Spleen (tissue), 11 donors: ENCODE measurements at regions not wholly inside any gene's neighbourhood (a gene's known extent, or its start where the extent isn't known, plus 50 kb on each side); places are given as distances from the start of the nearest gene placed in this dataset.

Experiments
- DNase-seq: peaks from one replicate; pipeline ENCODE4 v3.0.0-alpha.2; 2020
- H3K27ac ChIP-seq, 8 donors: fragments of 200-600 bp; sonication (generic) in 7 of 8; 1 replicate in 4 of 8; 2 replicates in 4 of 8; pipeline versions ENCODE4 v1.5.0 to v1.8.0; 2016 to 2021; ENCODE audit warnings: inconsistent platforms in 4 of 8, mild to moderate bottlenecking in 4 of 8, moderate library complexity in 1 of 8
- H3K27me3 ChIP-seq, 7 donors: fragments of 200-600 bp; sonication (generic) in 6 of 7; replicated peaks in 1 of 7; 1 replicate in 4 of 7; 2 replicates in 3 of 7; pipeline versions ENCODE4 v1.5.0 to v1.8.0; 2016 to 2021; ENCODE audit warnings: inconsistent platforms in 3 of 7, mild to moderate bottlenecking in 1 of 7
- H3K36me3 ChIP-seq, 6 donors: fragments of 200-600 bp; sonication (generic) in 5 of 6; 1 replicate in 4 of 6; 2 replicates in 2 of 6; pipeline versions ENCODE4 v1.5.0 to v1.8.0; 2016 to 2021; ENCODE audit warnings: inconsistent platforms in 2 of 6
- H3K4me1 ChIP-seq, 6 donors: fragments of 200-600 bp; sonication (generic) in 5 of 6; 1 replicate in 3 of 6; 2 replicates in 3 of 6; pipeline versions ENCODE4 v1.5.0 to v1.8.0; 2016 to 2021; ENCODE audit warnings: inconsistent platforms in 3 of 6
- H3K4me3 ChIP-seq, 8 donors: fragments of 200-600 bp; sonication (generic) in 7 of 8; 1 replicate in 4 of 8; 2 replicates in 4 of 8; pipeline versions ENCODE4 v1.5.0 to v1.8.0; 2016 to 2021; ENCODE audit warnings: inconsistent platforms in 4 of 8, mild to moderate bottlenecking in 4 of 8, moderate library complexity in 2 of 8
- H3K9me3 ChIP-seq, 8 donors: fragments of 200-600 bp; sonication (generic) in 7 of 8; 1 replicate in 4 of 8; 2 replicates in 4 of 8; pipeline versions ENCODE4 v1.5.0 to v1.8.0; 2016 to 2021; ENCODE audit warnings: inconsistent platforms in 4 of 8
- CTCF ChIP-seq, 11 experiments: fragments of 200-600 bp in 7 of 11; fragments of 450-650 bp in 4 of 11; sonication (generic) in 4 of 11; IDR thresholded peaks in 8 of 11; conservative IDR thresholded peaks in 3 of 11; 1 replicate in 7 of 11; 2 replicates in 4 of 11; pipeline versions ENCODE4 v1.4.0 to v1.8.0; 2016 to 2021; ENCODE audit warnings: antibody characterized with exemption in 11 of 11, inconsistent platforms in 4 of 11, mild to moderate bottlenecking in 1 of 11
- POLR2A ChIP-seq, 3 donors: fragments of 450-650 bp; IDR thresholded peaks; one replicate each; pipeline ENCODE4 v1.5.1; 2017; ENCODE audit warnings: antibody characterized with exemption in 3 of 3, mild to moderate bottlenecking in 1 of 3
- POLR2AphosphoS5 ChIP-seq, 3 donors: sonication (generic); formaldehyde crosslinking; IDR thresholded peaks; one replicate each; pipeline ENCODE4 v1.5.1; 2017; ENCODE audit warnings: antibody characterized with exemption in 3 of 3
- WGBS, 5 donors: extraction: QIAGEN DNeasy Blood & Tissue Kit in 3 of 5; methylation state at CpG; one replicate each; pipeline versions ENCODE4 v1.1.5 to v1.1.7; 2013 to 2018; 5-methylcytosine and 5-hydroxymethylcytosine counted together
- intact Hi-C: fragments of 100-400 bp; cut with DNase I; formaldehyde crosslinking; loops from one replicate; pipeline ENCODE4 v1.15.0; 2023; ENCODE audit warnings: low total_unique reads
- donor health status: healthy with polysubstance abuse.
- donor health status: DM: no; HTN: no; CAD: no; lungs with moderate emphysema.
- donor health status: DM: no; HTN: no; CAD: no.
- donor health status: Bipolar disorder and iron deficiency.
- donor health status: healthy.
- donor health status: DM: no; HTN: no; CAD: no.
- donor health status: DM: yes; HTN: yes; CAD: no.

GRCh38 chr14:38838049-38838978, 264.7 kb downstream of the SEC23A start:
- Histone ChIP-seq H3K4me1 (peaks cover 0 to 28% (median 4%) of the 10 kb centered on the region in 6 donors), H3K9me3 (no peaks in the 10 kb centered on the region), H3K4me3 (no peak overlapping the region), H3K27me3 (no peaks in the 10 kb centered on the region), H3K36me3 (no peaks in the 10 kb centered on the region), H3K27ac (peak overlapping the region in 2 of 8 donors; percentile 67 to 82)
- intact Hi-C loops = no loop called here
- TF ChIP-seq POLR2A (IDR thresholded peaks at IDR 0.05) (no peak), CTCF (IDR thresholded peaks at IDR 0.05 in 8 of 11, conservative IDR thresholded peaks at IDR 0.05 in 3 of 11) (no peak), POLR2AphosphoS5 (IDR thresholded peaks at IDR 0.05) (no peak)
- DNase-seq = no peak
- WGBS, 5 donors = 86 to 91% (median 89%) methylated on average over 15 to 27 of the region's 27 CpGs

- no peaks in the 10 kb centered on the region for H3K9me3 ChIP-seq
- H3K4me3 ChIP-seq = no peak overlapping the region
- peaks cover 0 to 28% (median 4%) of the 10 kb centered on the region in 6 donors for H3K4me1 ChIP-seq
- no peaks in the 10 kb centered on the region for H3K36me3 ChIP-seq
- no peak for DNase-seq
- 79 to 92% (median 82%) methylated on average over 14 to 17 of the region's 17 CpGs for WGBS, 5 donors
- H3K27me3 ChIP-seq = no peaks in the 10 kb centered on the region
- intact Hi-C loops = no loop called here
- TF ChIP-seq POLR2AphosphoS5 (IDR thresholded peaks at IDR 0.05) (no peak), POLR2A (IDR thresholded peaks at IDR 0.05) (no peak), CTCF (IDR thresholded peaks at IDR 0.05 in 8 of 11, conservative IDR thresholded peaks at IDR 0.05 in 3 of 11) (no peak)
- peak overlapping the region in 2 of 8 donors; percentile 67 to 82 for H3K27ac ChIP-seq
Measured at GRCh38 chr14:38837343-38838048, 265.5 kb downstream of the SEC23A start.

GRCh38 chr14:38836539-38836938, 266.5 kb downstream of the SEC23A start:
- H3K4me3 ChIP-seq = no peak overlapping the region
- WGBS, 5 donors = 91 to 95% (median 93%) methylated on average over 7 of the region's 7 CpGs
- intact Hi-C loops = no loop called here
- no peaks in the 10 kb centered on the region for H3K27me3 ChIP-seq
- H3K9me3 ChIP-seq = no peaks in the 10 kb centered on the region
- no peak for TF ChIP-seq POLR2A (IDR thresholded peaks at IDR 0.05)
- TF ChIP-seq POLR2AphosphoS5 (IDR thresholded peaks at IDR 0.05) = no peak
- no peak for TF ChIP-seq CTCF (IDR thresholded peaks at IDR 0.05 in 8 of 11, conservative IDR thresholded peaks at IDR 0.05 in 3 of 11)
- DNase-seq = no peak
- H3K4me1 ChIP-seq = peaks cover 0 to 28% (median 4%) of the 10 kb centered on the region in 6 donors
- H3K27ac ChIP-seq = no peak overlapping the region
- no peaks in the 10 kb centered on the region for H3K36me3 ChIP-seq

GRCh38 chr14:38835874-38836273, 267.2 kb downstream of the SEC23A start:
- Histone ChIP-seq H3K4me3 (no peak overlapping the region), H3K36me3 (no peaks in the 10 kb centered on the region), H3K9me3 (no peaks in the 10 kb centered on the region), H3K4me1 (peaks cover 0 to 28% (median 4%) of the 10 kb centered on the region in 6 donors), H3K27ac (no peak overlapping the region), H3K27me3 (no peaks in the 10 kb centered on the region)
- intact Hi-C loops = no loop called here
- 93 to 95% (median 93%) methylated on average over 10 to 18 of the region's 18 CpGs for WGBS, 5 donors
- DNase-seq = no peak
- TF ChIP-seq POLR2A (IDR thresholded peaks at IDR 0.05) = no peak
- TF ChIP-seq CTCF (IDR thresholded peaks at IDR 0.05 in 8 of 11, conservative IDR thresholded peaks at IDR 0.05 in 3 of 11) = no peak
- no peak for TF ChIP-seq POLR2AphosphoS5 (IDR thresholded peaks at IDR 0.05)
